ENCODE measurements at regions not wholly inside any gene's neighbourhood (a gene's known extent, or its start where the extent isn't known, plus 50 kb on each side); places are given as distances from the start of the nearest gene placed in this dataset.

GRCh38 chr20:16672299-16672698 is 57.5 kb upstream of the SNRPB2 start:
- TF ChIP-seq CTCF (conservative IDR thresholded peaks at IDR 0.05; ENCODE audit: low read depth, low read length): no peak
- no peak for TF ChIP-seq EZH2 (IDR thresholded peaks at IDR 0.05; ENCODE audit: low read length, unreplicated experiment)

Measured in PC-3 (cell line).